Stomach (tissue), 4 donors: ENCODE measurements at regions not wholly inside any gene's neighbourhood (a gene's known extent, or its start where the extent isn't known, plus 50 kb on each side); places are given as distances from the start of the nearest gene placed in this dataset.

Experiments
- CTCF ChIP-seq, 7 experiments: fragments of 450-650 bp in 4 of 7; fragments of 200-600 bp in 3 of 7; sonication (generic) in 3 of 7; IDR thresholded peaks; one replicate each; pipeline ENCODE4 v1.5.1; 2016 to 2019; ENCODE audit warnings: antibody characterized with exemption in 7 of 7, control low read depth in 2 of 7, mild to moderate bottlenecking in 1 of 7
- POLR2A ChIP-seq, 4 donors: fragments of 450-650 bp; IDR thresholded peaks; one replicate each; pipeline ENCODE4 v1.6.1; 2016; ENCODE audit warnings: antibody characterized with exemption in 4 of 4, control low read depth in 2 of 4, mild to moderate bottlenecking in 1 of 4, moderate library complexity in 1 of 4
- POLR2AphosphoS5 ChIP-seq, 3 donors: sonication (generic); formaldehyde crosslinking; IDR thresholded peaks; one replicate each; pipeline ENCODE4 v1.6.1; 2016; ENCODE audit warnings: antibody characterized with exemption in 3 of 3

GRCh38 chr15:47959617-47960413, 161.0 kb upstream of the SLC24A5 start:
- TF ChIP-seq POLR2AphosphoS5 (IDR thresholded peaks at IDR 0.05), result no peak
- no peak for TF ChIP-seq CTCF (IDR thresholded peaks at IDR 0.05)
- no peak for TF ChIP-seq POLR2A (IDR thresholded peaks at IDR 0.05)
